GM18873 (cell line): ENCODE measurements at regions not wholly inside any gene's neighbourhood (a gene's known extent, or its start where the extent isn't known, plus 50 kb on each side); places are given as distances from the start of the nearest gene placed in this dataset.

ENCODE experiments used
- ATAC-seq: cut with Tn5 transposase; IDR thresholded peaks from one replicate; pipeline ENCODE4 v1.9.1; 2021; ENCODE audit warnings: mild to moderate bottlenecking, moderate library complexity, moderate number of reproducible peaks; ENCODE audit not compliant: unreplicated experiment, low FRiP score

- ATAC-seq, result no peak
Measured at GRCh38 chr2:66318009-66318561, 116.8 kb upstream of the MEIS1 start.

GRCh38 chr2:66317268-66317890, 117.5 kb upstream of the MEIS1 start:
- no peak for ATAC-seq

- ATAC-seq, result no peak
Measured at GRCh38 chr2:66306483-66306882, 128.4 kb upstream of the MEIS1 start.

GRCh38 chr2:66305718-66306117, 129.2 kb upstream of the MEIS1 start:
- ATAC-seq, result no peak

GRCh38 chr2:66303471-66303870, 131.5 kb upstream of the MEIS1 start:
- no peak for ATAC-seq

- no peak for ATAC-seq
Measured at GRCh38 chr2:66301767-66302140, 133.2 kb upstream of the MEIS1 start.

- no peak for ATAC-seq
Measured at GRCh38 chr2:66301022-66301766, 133.7 kb upstream of the MEIS1 start.

- no peak for ATAC-seq
Measured at GRCh38 chr2:66283787-66284186, 151.1 kb upstream of the MEIS1 start.

- no peak for ATAC-seq
Measured at GRCh38 chr2:66281980-66282379, 152.9 kb upstream of the MEIS1 start.

GRCh38 chr2:66279024-66279423, 155.9 kb upstream of the MEIS1 start:
- ATAC-seq, result no peak

GRCh38 chr2:66275984-66276383, 158.9 kb upstream of the MEIS1 start:
- ATAC-seq, result no peak

GRCh38 chr2:66273933-66274490, 160.9 kb upstream of the MEIS1 start:
- ATAC-seq, result no peak

- no peak for ATAC-seq
Measured at GRCh38 chr2:66272751-66273150, 162.2 kb upstream of the MEIS1 start.

GRCh38 chr2:66271777-66272176, 163.1 kb upstream of the MEIS1 start:
- no peak for ATAC-seq

GRCh38 chr2:66270247-66270646, 164.7 kb upstream of the MEIS1 start:
- no peak for ATAC-seq

- ATAC-seq, result no peak
Measured at GRCh38 chr2:66269166-66269565, 165.8 kb upstream of the MEIS1 start.

GRCh38 chr2:66268756-66269155, 166.2 kb upstream of the MEIS1 start:
- ATAC-seq, result no peak

- ATAC-seq, result no peak
Measured at GRCh38 chr2:66264354-66264753, 170.6 kb upstream of the MEIS1 start.

GRCh38 chr2:66255867-66256266, 179.1 kb upstream of the MEIS1 start:
- no peak for ATAC-seq

- ATAC-seq, result no peak
Measured at GRCh38 chr2:66255136-66255535, 179.8 kb upstream of the MEIS1 start.

GRCh38 chr2:66253066-66253465, 181.9 kb upstream of the MEIS1 start:
- no peak for ATAC-seq

GRCh38 chr2:66252109-66252508, 182.8 kb upstream of the MEIS1 start:
- no peak for ATAC-seq
